Upper lobe of right lung (tissue), 1 donor: ENCODE measurements at regions not wholly inside any gene's neighbourhood (a gene's known extent, or its start where the extent isn't known, plus 50 kb on each side); places are given as distances from the start of the nearest gene placed in this dataset.

Experiments used
- ATAC-seq: fragments of 200-7000 bp; cut with Tn5 transposase; one replicate; pipeline ENCODE4 v1.9.1; 2020; ENCODE audit warnings: mild to moderate bottlenecking, moderate library complexity
- DNase-seq: peaks from one replicate; pipeline ENCODE4 v3.0.0-alpha.2; 2020
- H3K27ac ChIP-seq: fragments of 200-600 bp; one replicate; pipeline ENCODE4 v1.8.0; 2022
- H3K27me3 ChIP-seq: fragments of 200-600 bp; one replicate; pipeline ENCODE4 v1.8.0; 2022; ENCODE audit warnings: mild to moderate bottlenecking
- H3K36me3 ChIP-seq: fragments of 200-600 bp; one replicate; pipeline ENCODE4 v1.8.0; 2022
- H3K4me1 ChIP-seq: fragments of 200-600 bp; one replicate; pipeline ENCODE4 v1.8.0; 2022
- H3K4me3 ChIP-seq: fragments of 200-600 bp; one replicate; pipeline ENCODE4 v1.8.0; 2022; ENCODE audit warnings: mild to moderate bottlenecking
- H3K9me3 ChIP-seq: fragments of 200-600 bp; one replicate; pipeline ENCODE4 v1.8.0; 2022
- intact Hi-C: fragments of 100-400 bp; cut with DNase I; formaldehyde crosslinking; loops from one replicate; pipeline ENCODE4 v1.11.0; 2022
- TF ChIP-seq, protein P1 (sequence below): fragments of 200-600 bp; IDR thresholded peaks from one replicate; pipeline ENCODE4 v1.8.0; 2022; ENCODE audit warnings: antibody characterized with exemption
- donor health status: DM: no; HTN: yes; CAD: no; lungs with severe emphysema.

DNA sequence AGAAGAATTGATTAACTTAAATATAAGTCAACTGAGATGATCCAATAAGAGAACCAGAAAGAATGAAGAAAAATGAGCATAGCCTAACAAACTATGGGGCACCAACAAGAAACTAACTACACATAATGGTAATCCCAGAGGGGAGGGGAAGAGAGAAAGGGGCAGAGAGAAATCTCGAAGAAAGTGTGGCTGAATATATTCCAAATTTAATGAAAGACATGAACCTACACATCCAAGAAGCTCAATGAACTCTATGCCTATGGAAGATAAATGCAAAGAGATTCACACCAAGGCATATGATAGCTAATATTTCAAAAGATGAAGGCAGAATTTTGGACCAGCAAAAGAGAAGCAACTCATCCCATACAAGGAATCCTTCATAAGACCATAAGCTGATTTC lies 649.2 kb downstream of the ZEB2 start:
- H3K36me3 ChIP-seq: no peaks in the 10 kb centered on the region
- H3K9me3 ChIP-seq: peaks cover 4% of the 10 kb centered on the region
- no peaks in the 10 kb centered on the region for H3K27me3 ChIP-seq
- TF ChIP-seq, protein P1, sequence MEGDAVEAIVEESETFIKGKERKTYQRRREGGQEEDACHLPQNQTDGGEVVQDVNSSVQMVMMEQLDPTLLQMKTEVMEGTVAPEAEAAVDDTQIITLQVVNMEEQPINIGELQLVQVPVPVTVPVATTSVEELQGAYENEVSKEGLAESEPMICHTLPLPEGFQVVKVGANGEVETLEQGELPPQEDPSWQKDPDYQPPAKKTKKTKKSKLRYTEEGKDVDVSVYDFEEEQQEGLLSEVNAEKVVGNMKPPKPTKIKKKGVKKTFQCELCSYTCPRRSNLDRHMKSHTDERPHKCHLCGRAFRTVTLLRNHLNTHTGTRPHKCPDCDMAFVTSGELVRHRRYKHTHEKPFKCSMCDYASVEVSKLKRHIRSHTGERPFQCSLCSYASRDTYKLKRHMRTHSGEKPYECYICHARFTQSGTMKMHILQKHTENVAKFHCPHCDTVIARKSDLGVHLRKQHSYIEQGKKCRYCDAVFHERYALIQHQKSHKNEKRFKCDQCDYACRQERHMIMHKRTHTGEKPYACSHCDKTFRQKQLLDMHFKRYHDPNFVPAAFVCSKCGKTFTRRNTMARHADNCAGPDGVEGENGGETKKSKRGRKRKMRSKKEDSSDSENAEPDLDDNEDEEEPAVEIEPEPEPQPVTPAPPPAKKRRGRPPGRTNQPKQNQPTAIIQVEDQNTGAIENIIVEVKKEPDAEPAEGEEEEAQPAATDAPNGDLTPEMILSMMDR: no peak
- DNase-seq (no peak), ATAC-seq (no peak)
- intact Hi-C loops: no loop called here
- no peak overlapping the region for H3K27ac ChIP-seq
- H3K4me3 ChIP-seq: no peak overlapping the region
- no peaks in the 10 kb centered on the region for H3K4me1 ChIP-seq

DNA sequence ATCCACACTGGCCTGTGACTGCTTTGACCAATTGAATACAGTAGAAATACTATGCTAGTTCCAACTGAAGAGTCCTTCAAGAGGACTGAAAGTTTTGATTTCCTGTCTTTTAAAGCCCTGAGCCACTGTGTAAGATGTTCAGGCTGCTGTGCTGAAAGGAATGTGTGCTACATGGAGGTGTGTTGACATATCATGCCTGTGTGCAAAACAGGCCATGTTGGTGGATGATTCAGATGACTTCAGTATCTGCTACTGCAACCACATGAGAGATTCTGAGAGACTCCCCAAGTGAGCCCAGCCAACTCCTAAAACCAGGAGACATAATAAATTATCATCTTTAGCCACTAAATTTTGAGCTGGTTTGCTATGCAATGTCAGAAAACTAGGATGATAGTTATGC lies 662.9 kb downstream of the ZEB2 start:
- DNase-seq (no peak), ATAC-seq (no peak)
- H3K9me3 ChIP-seq: no peaks in the 10 kb centered on the region
- intact Hi-C loops: no loop called here
- no peak overlapping the region for H3K4me3 ChIP-seq
- H3K27me3 ChIP-seq: no peaks in the 10 kb centered on the region
- no peaks in the 10 kb centered on the region for H3K4me1 ChIP-seq
- H3K36me3 ChIP-seq: no peaks in the 10 kb centered on the region
- no peak overlapping the region for H3K27ac ChIP-seq
- TF ChIP-seq, protein P1: no peak

DNA sequence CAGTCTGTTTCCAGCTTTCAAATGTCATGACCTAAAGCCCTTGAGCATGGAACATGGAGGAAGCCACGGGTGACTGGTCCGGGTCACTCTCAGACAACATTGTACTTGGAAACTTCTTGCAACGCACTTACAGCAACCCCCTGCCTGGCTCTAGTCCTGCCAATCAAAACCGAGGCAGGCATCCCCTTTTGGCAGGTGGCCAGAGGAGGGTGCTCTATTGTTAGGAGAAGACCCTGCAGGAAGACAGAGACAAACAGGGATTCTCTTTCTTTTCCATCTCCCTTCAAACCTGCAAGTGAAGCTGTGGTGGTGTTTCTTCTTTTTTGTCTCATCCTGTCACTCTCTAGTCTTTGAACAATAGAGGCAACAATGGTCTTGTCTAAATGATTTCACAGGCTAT lies 667.2 kb downstream of the ZEB2 start:
- H3K27me3 ChIP-seq: no peaks in the 10 kb centered on the region
- no peaks in the 10 kb centered on the region for H3K9me3 ChIP-seq
- H3K4me1 ChIP-seq: no peaks in the 10 kb centered on the region
- H3K36me3 ChIP-seq: no peaks in the 10 kb centered on the region
- no peak overlapping the region for H3K4me3 ChIP-seq
- TF ChIP-seq, protein P1: no peak
- no peak for DNase-seq
- intact Hi-C loops: no loop called here
- no peak overlapping the region for H3K27ac ChIP-seq
- ATAC-seq: no peak

DNA sequence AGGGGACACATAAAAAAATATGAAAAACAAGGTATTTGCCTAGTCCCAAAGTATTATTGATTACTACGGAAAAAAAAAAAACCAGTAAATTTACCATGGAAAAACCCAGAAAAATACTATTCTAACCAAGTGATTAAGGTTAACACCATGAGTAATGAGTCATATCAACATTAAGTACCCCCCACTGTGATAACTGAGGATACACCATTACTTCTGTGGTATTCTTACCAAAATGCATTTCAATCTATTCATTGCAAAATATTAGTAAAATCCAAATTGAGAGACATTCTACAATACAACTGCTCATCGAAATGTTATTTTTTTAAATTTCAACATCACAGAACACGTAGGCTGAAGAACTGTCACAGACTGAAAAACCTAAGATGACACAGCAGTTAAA lies 669.8 kb downstream of the ZEB2 start:
- intact Hi-C loops: no loop called here
- no peak for ATAC-seq
- TF ChIP-seq, protein P1: no peak
- Histone ChIP-seq H3K27me3 (no peaks in the 10 kb centered on the region), H3K36me3 (no peaks in the 10 kb centered on the region), H3K4me1 (no peaks in the 10 kb centered on the region), H3K9me3 (no peaks in the 10 kb centered on the region), H3K27ac (no peak overlapping the region), H3K4me3 (no peak overlapping the region)
- DNase-seq: no peak

DNA sequence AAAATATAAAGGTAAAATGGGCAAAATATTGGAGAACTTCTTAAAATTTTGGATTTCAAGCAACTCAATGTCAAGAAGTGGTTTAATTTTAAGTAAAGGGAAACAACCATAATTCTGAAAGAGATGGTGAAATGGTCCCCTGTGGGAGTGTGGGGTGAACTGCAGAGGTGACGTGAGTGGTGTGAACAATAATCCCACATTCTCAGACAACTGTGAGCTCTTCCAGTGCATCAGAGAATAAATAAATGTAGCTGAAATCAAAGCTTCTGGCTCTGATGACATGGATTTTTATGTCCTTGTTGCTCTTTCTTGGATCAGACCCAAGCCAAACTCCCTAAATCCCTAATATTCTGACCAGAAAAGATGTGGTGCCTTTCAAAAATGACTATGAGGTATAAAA lies 672.7 kb downstream of the ZEB2 start:
- TF ChIP-seq, protein P1: no peak
- intact Hi-C loops: no loop called here
- ATAC-seq: no peak
- DNase-seq: no peak
- Histone ChIP-seq H3K36me3 (no peaks in the 10 kb centered on the region), H3K4me1 (no peaks in the 10 kb centered on the region), H3K4me3 (no peak overlapping the region), H3K27ac (no peak overlapping the region), H3K27me3 (no peaks in the 10 kb centered on the region), H3K9me3 (no peaks in the 10 kb centered on the region)

DNA sequence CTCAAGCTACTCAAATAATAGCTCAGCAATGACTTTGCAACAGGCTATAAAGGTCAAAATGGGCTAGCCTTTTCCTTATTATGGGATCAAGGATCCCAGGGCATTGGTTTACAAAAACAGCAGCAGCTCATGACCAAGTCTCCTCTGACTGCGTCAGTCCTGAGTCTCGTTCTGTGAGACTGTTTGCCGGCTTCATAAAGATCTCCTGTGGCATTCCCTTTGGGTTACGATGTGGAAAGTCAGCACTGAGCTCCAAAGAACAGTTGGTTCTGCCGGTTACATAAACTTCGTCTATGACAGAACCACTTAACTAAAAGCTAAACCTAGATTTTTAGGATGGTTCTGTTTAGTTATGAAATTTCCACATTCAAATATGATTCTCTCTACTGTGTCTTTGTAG lies 674.9 kb downstream of the ZEB2 start:
- intact Hi-C loops: no loop called here
- H3K4me3 ChIP-seq: no peak overlapping the region
- H3K27ac ChIP-seq: no peak overlapping the region
- TF ChIP-seq, protein P1: no peak
- no peaks in the 10 kb centered on the region for H3K36me3 ChIP-seq
- no peaks in the 10 kb centered on the region for H3K4me1 ChIP-seq
- H3K27me3 ChIP-seq: no peaks in the 10 kb centered on the region
- no peaks in the 10 kb centered on the region for H3K9me3 ChIP-seq
- ATAC-seq (no peak), DNase-seq (no peak)
